ENCODE measurements at regions not wholly inside any gene's neighbourhood (a gene's known extent, or its start where the extent isn't known, plus 50 kb on each side); places are given as distances from the start of the nearest gene placed in this dataset.

DNA sequence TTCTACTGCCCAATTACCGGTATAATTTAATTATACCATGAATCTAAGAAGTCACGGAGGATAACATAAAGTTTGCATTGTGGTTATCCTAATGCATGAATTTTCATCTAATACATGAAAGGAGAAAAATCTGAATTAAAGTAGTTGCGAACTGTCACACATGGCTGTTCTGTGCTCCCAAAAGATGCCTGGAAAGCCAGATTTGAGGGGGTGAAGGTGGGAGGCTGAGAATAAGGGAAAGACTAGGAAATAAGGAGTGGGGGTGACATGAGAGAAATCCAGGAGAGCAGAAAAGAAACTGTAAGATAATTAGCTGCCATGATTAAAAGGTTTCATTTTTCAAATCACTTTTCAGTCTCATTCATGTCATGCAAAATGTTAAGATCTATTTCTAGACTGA is 1582.7 kb downstream of the STIM2 start:
- H3K9me3 ChIP-seq (ENCODE audit: control insufficient read depth, insufficient read depth, low read length): no peaks in the 10 kb centered on the region
- no peaks in the 10 kb centered on the region for H3K36me3 ChIP-seq (ENCODE audit: control insufficient read depth, low read length)
- H3K4me1 ChIP-seq (ENCODE audit: control insufficient read depth, low read length): no peaks in the 10 kb centered on the region
- H3K27me3 ChIP-seq (ENCODE audit: control insufficient read depth, low read length): no peaks in the 10 kb centered on the region
- H3F3A ChIP-seq (ENCODE audit: control insufficient read depth, insufficient read depth): no peaks in the 10 kb centered on the region
- no peaks in the 10 kb centered on the region for H3K9me2 ChIP-seq (replicated peaks; ENCODE audit: control insufficient read depth, low read length)
- no peaks in the 10 kb centered on the region for H4K20me1 ChIP-seq (ENCODE audit: control insufficient read depth, insufficient read depth, low read depth, low read length)
- no peaks in the 10 kb centered on the region for H3K79me2 ChIP-seq (ENCODE audit: control insufficient read depth, low read length)
- no peak overlapping the region for H3K4me3 ChIP-seq (ENCODE audit: low read length)
- no peak for TF ChIP-seq EZH2phosphoT487 (IDR thresholded peaks at IDR 0.05; ENCODE audit: borderline replicate concordance, low read length)
- TF ChIP-seq, protein P1, sequence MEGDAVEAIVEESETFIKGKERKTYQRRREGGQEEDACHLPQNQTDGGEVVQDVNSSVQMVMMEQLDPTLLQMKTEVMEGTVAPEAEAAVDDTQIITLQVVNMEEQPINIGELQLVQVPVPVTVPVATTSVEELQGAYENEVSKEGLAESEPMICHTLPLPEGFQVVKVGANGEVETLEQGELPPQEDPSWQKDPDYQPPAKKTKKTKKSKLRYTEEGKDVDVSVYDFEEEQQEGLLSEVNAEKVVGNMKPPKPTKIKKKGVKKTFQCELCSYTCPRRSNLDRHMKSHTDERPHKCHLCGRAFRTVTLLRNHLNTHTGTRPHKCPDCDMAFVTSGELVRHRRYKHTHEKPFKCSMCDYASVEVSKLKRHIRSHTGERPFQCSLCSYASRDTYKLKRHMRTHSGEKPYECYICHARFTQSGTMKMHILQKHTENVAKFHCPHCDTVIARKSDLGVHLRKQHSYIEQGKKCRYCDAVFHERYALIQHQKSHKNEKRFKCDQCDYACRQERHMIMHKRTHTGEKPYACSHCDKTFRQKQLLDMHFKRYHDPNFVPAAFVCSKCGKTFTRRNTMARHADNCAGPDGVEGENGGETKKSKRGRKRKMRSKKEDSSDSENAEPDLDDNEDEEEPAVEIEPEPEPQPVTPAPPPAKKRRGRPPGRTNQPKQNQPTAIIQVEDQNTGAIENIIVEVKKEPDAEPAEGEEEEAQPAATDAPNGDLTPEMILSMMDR (IDR thresholded peaks at IDR 0.05; ENCODE audit: low read depth, low read length, poor library complexity, severe bottlenecking): no peak
- no peak overlapping the region for H3K27ac ChIP-seq (ENCODE audit: low read depth, low read length)
- H3K4me2 ChIP-seq (ENCODE audit: low read length): no peak overlapping the region

DNA sequence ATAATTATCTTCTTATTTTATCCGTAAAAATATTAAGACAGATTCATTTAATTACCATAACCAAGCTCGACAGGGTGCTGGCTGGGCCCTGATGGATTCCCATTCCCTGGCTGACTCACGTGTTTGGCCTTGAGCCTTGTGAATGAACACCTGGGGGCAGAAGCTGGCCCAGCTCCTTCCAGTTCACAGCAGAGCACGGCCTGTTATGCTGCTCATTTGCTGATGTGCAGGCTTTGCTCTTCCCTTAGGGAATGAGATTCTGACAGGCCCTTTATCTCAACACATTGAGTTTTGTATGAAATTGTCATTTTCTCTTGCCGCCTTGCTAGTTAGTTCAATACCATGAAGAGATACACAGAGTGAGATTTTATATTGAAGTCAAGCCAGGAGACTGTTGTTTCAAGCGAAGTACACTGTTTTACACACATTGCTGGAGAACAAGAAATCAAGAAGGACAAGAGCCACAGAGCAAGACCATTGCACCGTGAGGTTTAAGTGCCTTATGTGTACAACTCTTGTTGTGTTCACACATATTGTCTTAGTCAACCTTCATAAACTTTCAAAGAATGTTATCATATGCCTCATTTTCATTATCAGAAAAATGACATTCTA is 1583.3 kb downstream of the STIM2 start:
- no peaks in the 10 kb centered on the region for H3K27me3 ChIP-seq (ENCODE audit: control insufficient read depth, low read length)
- no peaks in the 10 kb centered on the region for H3K4me1 ChIP-seq (ENCODE audit: control insufficient read depth, low read length)
- H3K79me2 ChIP-seq (ENCODE audit: control insufficient read depth, low read length): no peaks in the 10 kb centered on the region
- no peak for TF ChIP-seq EZH2phosphoT487 (IDR thresholded peaks at IDR 0.05; ENCODE audit: borderline replicate concordance, low read length)
- TF ChIP-seq, protein P1 (IDR thresholded peaks at IDR 0.05; ENCODE audit: low read depth, low read length, poor library complexity, severe bottlenecking): no peak
- no peak overlapping the region for H3K4me2 ChIP-seq (ENCODE audit: low read length)
- H3K9me3 ChIP-seq (ENCODE audit: control insufficient read depth, insufficient read depth, low read length): no peaks in the 10 kb centered on the region
- H3K4me3 ChIP-seq (ENCODE audit: low read length): no peak overlapping the region
- no peak overlapping the region for H3K27ac ChIP-seq (ENCODE audit: low read depth, low read length)
- no peaks in the 10 kb centered on the region for H3K36me3 ChIP-seq (ENCODE audit: control insufficient read depth, low read length)
- H3F3A ChIP-seq (ENCODE audit: control insufficient read depth, insufficient read depth): no peaks in the 10 kb centered on the region
- no peaks in the 10 kb centered on the region for H3K9me2 ChIP-seq (replicated peaks; ENCODE audit: control insufficient read depth, low read length)
- H4K20me1 ChIP-seq (ENCODE audit: control insufficient read depth, insufficient read depth, low read depth, low read length): no peaks in the 10 kb centered on the region

DNA sequence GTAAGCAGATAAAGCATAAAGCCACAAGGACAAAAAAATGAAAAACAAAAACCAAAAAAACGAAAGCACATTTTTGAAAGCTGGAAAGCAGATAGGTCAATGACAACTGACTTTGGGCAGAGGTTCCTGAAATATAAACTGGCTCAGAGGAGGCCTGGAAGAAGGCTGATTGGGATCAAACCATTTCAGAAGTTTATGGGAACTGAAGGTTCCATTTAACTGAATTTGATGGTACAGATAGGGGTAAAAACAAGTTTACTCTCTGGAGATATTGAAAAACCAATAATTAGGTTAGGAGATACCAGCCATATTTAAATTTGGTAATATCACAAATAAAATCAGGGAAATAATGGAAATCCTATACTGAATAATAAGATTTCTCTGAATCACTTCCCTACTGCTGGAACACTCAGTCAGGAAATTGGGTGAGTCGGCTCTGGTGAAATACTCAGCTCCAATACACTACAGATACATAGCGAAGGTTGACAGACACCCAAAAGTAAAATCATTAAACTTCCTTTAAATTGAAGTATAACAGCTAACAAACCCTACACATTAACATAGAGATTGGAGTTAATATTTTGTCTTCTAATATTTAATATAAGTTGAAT is 1584.3 kb downstream of the STIM2 start:
- Histone ChIP-seq H3K9me3 (ENCODE audit: control insufficient read depth, insufficient read depth, low read length) (no peaks in the 10 kb centered on the region), H3K27ac (ENCODE audit: low read depth, low read length) (no peak overlapping the region), H3K27me3 (ENCODE audit: control insufficient read depth, low read length) (no peaks in the 10 kb centered on the region), H3K79me2 (ENCODE audit: control insufficient read depth, low read length) (no peaks in the 10 kb centered on the region), H3K4me3 (ENCODE audit: low read length) (no peak overlapping the region), H4K20me1 (ENCODE audit: control insufficient read depth, insufficient read depth, low read depth, low read length) (no peaks in the 10 kb centered on the region), H3K9me2 (replicated peaks; ENCODE audit: control insufficient read depth, low read length) (no peaks in the 10 kb centered on the region), H3F3A (ENCODE audit: control insufficient read depth, insufficient read depth) (no peaks in the 10 kb centered on the region), H3K4me1 (ENCODE audit: control insufficient read depth, low read length) (no peaks in the 10 kb centered on the region), H3K36me3 (ENCODE audit: control insufficient read depth, low read length) (no peaks in the 10 kb centered on the region), H3K4me2 (ENCODE audit: low read length) (no peak overlapping the region)
- no peak for TF ChIP-seq EZH2phosphoT487 (IDR thresholded peaks at IDR 0.05; ENCODE audit: borderline replicate concordance, low read length)
- TF ChIP-seq, protein P1 (IDR thresholded peaks at IDR 0.05; ENCODE audit: low read depth, low read length, poor library complexity, severe bottlenecking): no peak

Measured in DOHH2 (cell line).